NCI-H2196 treated with DMSO at 0.1 percent for 48 hours (cell line): ENCODE measurements at regions not wholly inside any gene's neighbourhood (a gene's known extent, or its start where the extent isn't known, plus 50 kb on each side); places are given as distances from the start of the nearest gene placed in this dataset.
A peak's percentile ranks its signal among the peaks of the same experiment; 100 is the strongest.

Experiments used
- DNase-seq: peaks from one replicate; lab custom pipeline; 2025; ENCODE audit not compliant: unreplicated experiment; lab: John Stamatoyannopoulos, UW

- DNase-seq: no peak
Observed at GRCh38 chr1:22262583-22262982, 119.7 kb upstream of the WNT4 start.

- DNase-seq: no peak
Observed at GRCh38 chr1:22263359-22263758, 120.5 kb upstream of the WNT4 start.

GRCh38 chr1:22264464-22265341, 121.8 kb upstream of the WNT4 start:
- DNase-seq: no peak

- DNase-seq: no peak
Observed at GRCh38 chr1:22266141-22266540, 123.2 kb upstream of the WNT4 start.

GRCh38 chr1:22267413-22268175, 124.7 kb upstream of the WNT4 start:
- DNase-seq: no peak

GRCh38 chr1:22268327-22268726, 125.4 kb upstream of the WNT4 start:
- DNase-seq: no peak

GRCh38 chr1:22271847-22272801, 129.2 kb upstream of the WNT4 start:
- DNase-seq: no peak

GRCh38 chr1:22273686-22274681, 131.1 kb upstream of the WNT4 start:
- no peak for DNase-seq

- DNase-seq: no peak
Observed at GRCh38 chr1:22275167-22275566, 132.3 kb upstream of the WNT4 start.

GRCh38 chr1:22275626-22276395, 132.9 kb upstream of the WNT4 start:
- peak; percentile 11 for DNase-seq

- DNase-seq: no peak
Observed at GRCh38 chr1:22276396-22276748, 133.5 kb upstream of the WNT4 start.

GRCh38 chr1:22277662-22278061, 134.8 kb upstream of the WNT4 start:
- DNase-seq: no peak

- no peak for DNase-seq
Observed at GRCh38 chr1:22279735-22280134, 136.8 kb upstream of the WNT4 start.

- no peak for DNase-seq
Observed at GRCh38 chr1:22280526-22280925, 137.6 kb upstream of the WNT4 start.

- DNase-seq: no peak
Observed at GRCh38 chr1:22281521-22282363, 138.8 kb upstream of the WNT4 start.

- DNase-seq: no peak
Observed at GRCh38 chr1:22282364-22282995, 139.6 kb upstream of the WNT4 start.

GRCh38 chr1:22283596-22283995, 140.7 kb upstream of the WNT4 start:
- no peak for DNase-seq

GRCh38 chr1:22284236-22284635, 141.3 kb upstream of the WNT4 start:
- DNase-seq: no peak
